Mammary epithelial cell (primary cell): ENCODE measurements at regions not wholly inside any gene's neighbourhood (a gene's known extent, or its start where the extent isn't known, plus 50 kb on each side); places are given as distances from the start of the nearest gene placed in this dataset.

Experiments used
- CTCF ChIP-seq, 2 donors: IDR thresholded peaks in 1 of 2; conservative IDR thresholded peaks in 1 of 2; 2 replicates each; pipeline ENCODE4 v1.5.1; 2011 to 2012; ENCODE audit warnings: inconsistent platforms in 2 of 2, low read length in 2 of 2, mild to moderate bottlenecking in 2 of 2, control low read depth in 1 of 2, low read depth in 1 of 2; ENCODE audit not compliant: insufficient read depth in 1 of 2; ENCODE audit errors: extremely low read depth in 1 of 2
- EZH2 ChIP-seq: IDR thresholded peaks from 2 replicates; pipeline ENCODE4 v1.6.1; 2012; ENCODE audit warnings: low read length, inconsistent platforms, borderline replicate concordance

GRCh38 chr2:34204560-34204959 lies 605.5 kb upstream of the FAM98A start:
- TF ChIP-seq CTCF (conservative IDR thresholded peaks at IDR 0.05 in 1 of 2, IDR thresholded peaks at IDR 0.05 in 1 of 2; ENCODE audit: extremely low read depth in 1 of 2, insufficient read depth in 1 of 2, low read depth in 1 of 2, low read length in 2 of 2) (no peak), EZH2 (no peak)
